GM23248 (cell line): ENCODE measurements at regions not wholly inside any gene's neighbourhood (a gene's known extent, or its start where the extent isn't known, plus 50 kb on each side); places are given as distances from the start of the nearest gene placed in this dataset.

Experiments
- DNase-seq: peaks from one replicate; pipeline ENCODE4 v3.0.0-alpha.2; 2015
- H2AFZ ChIP-seq: fragments of 200-600 bp; sonication (generic); 2 replicates; pipeline ENCODE4 v1.6.1; 2016; ENCODE audit warnings: antibody characterized with exemption
- H3F3A ChIP-seq: fragments of 200-600 bp; sonication (generic); 2 replicates; pipeline ENCODE4 v1.6.1; 2016; ENCODE audit warnings: mild to moderate bottlenecking, antibody characterized with exemption, mixed run types; ENCODE audit not compliant: insufficient read depth
- H3K27ac ChIP-seq: fragments of 200-600 bp; sonication (generic); 2 replicates; pipeline ENCODE4 v1.5.1; 2016; ENCODE audit warnings: mild to moderate bottlenecking
- H3K27me3 ChIP-seq: fragments of 200-600 bp; sonication (generic); replicated peaks from 2 replicates; pipeline ENCODE4 v1.6.1; 2016; ENCODE audit warnings: mild to moderate bottlenecking; ENCODE audit not compliant: insufficient read depth
- H3K36me3 ChIP-seq: fragments of 200-600 bp; sonication (generic); 2 replicates; pipeline ENCODE4 v1.6.1; 2016; ENCODE audit warnings: low read depth, mild to moderate bottlenecking
- H3K4me1 ChIP-seq: fragments of 200-600 bp; sonication (generic); 2 replicates; pipeline ENCODE4 v1.6.1; 2016; ENCODE audit warnings: mild to moderate bottlenecking; ENCODE audit not compliant: insufficient read depth
- H3K4me2 ChIP-seq: fragments of 200-600 bp; sonication (generic); one replicate; pipeline ENCODE4 v1.6.1; 2016; ENCODE audit warnings: mild to moderate bottlenecking; ENCODE audit not compliant: unreplicated experiment
- H3K4me3 ChIP-seq: fragments of 200-600 bp; sonication (generic); 2 replicates; pipeline ENCODE4 v1.5.1; 2016; ENCODE audit warnings: mild to moderate bottlenecking
- H3K79me2 ChIP-seq: fragments of 200-600 bp; sonication (generic); 2 replicates; pipeline ENCODE4 v1.6.1; 2016; ENCODE audit warnings: mild to moderate bottlenecking; ENCODE audit not compliant: insufficient read depth
- H3K9ac ChIP-seq: fragments of 200-600 bp; sonication (generic); 2 replicates; pipeline ENCODE4 v1.6.1; 2016; ENCODE audit warnings: mild to moderate bottlenecking
- H3K9me2 ChIP-seq: fragments of 200-600 bp; sonication (generic); 2 replicates; pipeline ENCODE4 v1.6.1; 2016; ENCODE audit warnings: mixed run types, mild to moderate bottlenecking, moderate library complexity; ENCODE audit not compliant: insufficient read depth
- H3K9me3 ChIP-seq: fragments of 200-600 bp; sonication (generic); one replicate; pipeline ENCODE4 v1.6.1; 2017; ENCODE audit warnings: low read depth
- H4K20me1 ChIP-seq: fragments of 200-600 bp; sonication (generic); 2 replicates; pipeline ENCODE4 v1.6.0; 2016; ENCODE audit not compliant: insufficient read depth
- EZH2 ChIP-seq: fragments of 200-600 bp; sonication (generic); IDR thresholded peaks from 2 replicates; pipeline ENCODE4 v1.6.1; 2018; ENCODE audit warnings: antibody characterized with exemption, mild to moderate bottlenecking; ENCODE audit not compliant: insufficient read depth, poor library complexity, severe bottlenecking
- EZH2phosphoT487 ChIP-seq: fragments of 200-600 bp; sonication (generic); IDR thresholded peaks from 2 replicates; pipeline ENCODE4 v1.6.1; 2018; ENCODE audit warnings: antibody characterized with exemption, moderate library complexity, mild to moderate bottlenecking, low read depth; ENCODE audit not compliant: insufficient read depth
- WGBS, 2 experiments: methylation state at CpG; one replicate each; pipeline ENCODE4 v1.1.6; 2015 to 2017; ENCODE audit warnings: low lambda C conversion rate in 2 of 2, low coverage in 1 of 2; ENCODE audit errors: missing lambda C conversion rate in 2 of 2; 5-methylcytosine and 5-hydroxymethylcytosine counted together
- in situ Hi-C: fragments of 300-500 bp; cut with MboI; formaldehyde crosslinking; loops from 2 replicates; pipeline ENCODE4 v1.15.0; 2020

DNA sequence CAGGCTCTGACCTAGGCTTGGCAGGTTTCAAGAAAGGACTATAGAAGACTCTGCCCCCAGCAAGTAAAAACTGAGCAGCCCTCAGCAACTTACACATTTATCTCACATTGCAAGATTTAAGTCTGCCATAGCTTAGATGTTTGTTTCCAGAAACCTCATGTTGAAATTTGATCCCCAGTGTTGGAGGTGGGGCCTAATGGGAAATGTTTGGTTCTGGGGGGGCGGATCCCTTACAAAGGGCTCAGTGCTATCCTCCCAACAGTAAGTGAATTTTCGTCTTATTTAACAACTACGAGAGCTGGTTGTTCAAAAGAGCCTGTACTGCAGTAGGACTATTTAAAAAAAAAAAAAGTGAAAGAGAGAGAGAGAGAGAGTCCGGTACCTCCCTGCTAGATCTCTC, 125.2 kb upstream of the PROK2 start:
- Histone ChIP-seq H3K9ac (no peak overlapping the region), H3K36me3 (no peaks in the 10 kb centered on the region), H3K4me2 (no peak overlapping the region), H3F3A (no peaks in the 10 kb centered on the region), H4K20me1 (no peaks in the 10 kb centered on the region), H3K4me1 (no peaks in the 10 kb centered on the region), H3K9me2 (no peaks in the 10 kb centered on the region), H3K79me2 (no peaks in the 10 kb centered on the region), H3K27ac (no peak overlapping the region), H3K4me3 (no peak overlapping the region), H2AFZ (no peak overlapping the region), H3K9me3 (no peaks in the 10 kb centered on the region), H3K27me3 (peaks cover 29% of the 10 kb centered on the region)
- 68 to 78% methylated on average over 4 of the region's 4 CpGs for WGBS, 2 experiments
- DNase-seq = no peak
- in situ Hi-C loops = no loop called here
- TF ChIP-seq EZH2phosphoT487 = no peak
- TF ChIP-seq EZH2 = no peak

GRCh38 chr3:71907996-71908395, 123.0 kb upstream of the PROK2 start:
- Histone ChIP-seq H3K4me2 (no peak overlapping the region), H2AFZ (no peak overlapping the region), H3K4me3 (no peak overlapping the region), H3K9me2 (no peaks in the 10 kb centered on the region), H3K36me3 (no peaks in the 10 kb centered on the region), H3K27ac (no peak overlapping the region), H3F3A (no peaks in the 10 kb centered on the region), H3K9me3 (no peaks in the 10 kb centered on the region), H3K27me3 (peaks cover 29% of the 10 kb centered on the region), H4K20me1 (no peaks in the 10 kb centered on the region), H3K9ac (no peak overlapping the region), H3K4me1 (no peaks in the 10 kb centered on the region), H3K79me2 (no peaks in the 10 kb centered on the region)
- peak; percentile 19 for DNase-seq
- WGBS, 2 experiments = 4% methylated on average over 12 to 14 of the region's 14 CpGs
- in situ Hi-C loops = no loop called here
- TF ChIP-seq EZH2phosphoT487 = no peak
- TF ChIP-seq EZH2 = no peak

GRCh38 chr3:71906976-71907375, 122.0 kb upstream of the PROK2 start:
- H3K9me2 ChIP-seq = no peaks in the 10 kb centered on the region
- H3K4me3 ChIP-seq = no peak overlapping the region
- H3K9me3 ChIP-seq = no peaks in the 10 kb centered on the region
- no peaks in the 10 kb centered on the region for H3K4me1 ChIP-seq
- H4K20me1 ChIP-seq = no peaks in the 10 kb centered on the region
- WGBS, 2 experiments = 94 to 99% methylated on average over 3 of the region's 3 CpGs
- no peak for DNase-seq
- in situ Hi-C loops = no loop called here
- no peak overlapping the region for H3K27ac ChIP-seq
- no peak overlapping the region for H3K9ac ChIP-seq
- H2AFZ ChIP-seq = no peak overlapping the region
- H3K27me3 ChIP-seq = peaks cover 29% of the 10 kb centered on the region
- no peaks in the 10 kb centered on the region for H3K79me2 ChIP-seq
- no peaks in the 10 kb centered on the region for H3F3A ChIP-seq
- H3K4me2 ChIP-seq = no peak overlapping the region
- H3K36me3 ChIP-seq = no peaks in the 10 kb centered on the region
- TF ChIP-seq EZH2 (no peak), EZH2phosphoT487 (no peak)

- H3K27me3 ChIP-seq = peaks cover 29% of the 10 kb centered on the region
- WGBS, 2 experiments = 79 to 82% methylated on average over 5 of the region's 5 CpGs
- no peak overlapping the region for H3K27ac ChIP-seq
- no peaks in the 10 kb centered on the region for H3K79me2 ChIP-seq
- H3K9me3 ChIP-seq = no peaks in the 10 kb centered on the region
- in situ Hi-C loops = no loop called here
- H3F3A ChIP-seq = no peaks in the 10 kb centered on the region
- no peaks in the 10 kb centered on the region for H3K4me1 ChIP-seq
- DNase-seq = no peak
- H3K36me3 ChIP-seq = no peaks in the 10 kb centered on the region
- H3K4me2 ChIP-seq = no peak overlapping the region
- H3K4me3 ChIP-seq = no peak overlapping the region
- no peaks in the 10 kb centered on the region for H3K9me2 ChIP-seq
- no peak overlapping the region for H2AFZ ChIP-seq
- H4K20me1 ChIP-seq = no peaks in the 10 kb centered on the region
- TF ChIP-seq EZH2phosphoT487 (no peak), EZH2 (no peak)
- no peak overlapping the region for H3K9ac ChIP-seq
These were observed 120.5 kb upstream of the PROK2 start for GRCh38 chr3:71905426-71905825.

DNA sequence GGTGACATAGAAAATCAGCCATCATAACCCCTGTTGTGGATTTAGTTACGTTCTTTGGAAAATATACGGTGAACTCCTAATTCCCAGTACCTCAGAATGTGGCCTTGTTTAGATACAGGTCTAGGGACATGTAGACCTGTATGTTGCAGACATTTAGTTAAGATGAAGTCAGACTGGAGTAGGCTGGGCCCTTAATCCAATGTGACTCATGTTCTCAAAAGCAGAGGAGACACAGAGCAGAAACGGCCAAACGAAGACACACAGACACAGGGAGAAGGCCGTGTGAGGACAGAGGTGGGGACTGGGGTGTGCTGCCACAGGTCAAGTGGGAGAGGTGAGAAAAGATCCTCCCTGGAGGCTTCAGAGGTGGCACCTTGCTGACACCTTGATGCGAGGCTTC, 119.0 kb upstream of the PROK2 start:
- Histone ChIP-seq H3K27ac (no peak overlapping the region), H3K9me2 (no peaks in the 10 kb centered on the region), H3K9me3 (no peaks in the 10 kb centered on the region), H3K4me1 (no peaks in the 10 kb centered on the region), H2AFZ (no peak overlapping the region), H3K27me3 (peaks cover 18% of the 10 kb centered on the region), H3K4me3 (no peak overlapping the region), H3K36me3 (no peaks in the 10 kb centered on the region), H4K20me1 (no peaks in the 10 kb centered on the region), H3K79me2 (no peaks in the 10 kb centered on the region), H3K4me2 (no peak overlapping the region), H3F3A (no peaks in the 10 kb centered on the region), H3K9ac (no peak overlapping the region)
- no peak for TF ChIP-seq EZH2phosphoT487
- no peak for TF ChIP-seq EZH2
- in situ Hi-C loops = no loop called here
- 72 to 75% methylated on average over 6 of the region's 6 CpGs for WGBS, 2 experiments
- DNase-seq = peak; percentile 31
